Ecto neural progenitor cell (in vitro differentiated cells): ENCODE measurements at regions not wholly inside any gene's neighbourhood (a gene's known extent, or its start where the extent isn't known, plus 50 kb on each side); places are given as distances from the start of the nearest gene placed in this dataset.
"Not testable (repeated sequence)": the region's sequence is repeated elsewhere in the genome, so short reads cannot be mapped to it uniquely, and the experiment has no call there.

Experiments used
- DNase-seq: peaks from one replicate; pipeline ENCODE4 v3.0.0-alpha.2; 2018; ENCODE audit warnings: low spot score

DNA sequence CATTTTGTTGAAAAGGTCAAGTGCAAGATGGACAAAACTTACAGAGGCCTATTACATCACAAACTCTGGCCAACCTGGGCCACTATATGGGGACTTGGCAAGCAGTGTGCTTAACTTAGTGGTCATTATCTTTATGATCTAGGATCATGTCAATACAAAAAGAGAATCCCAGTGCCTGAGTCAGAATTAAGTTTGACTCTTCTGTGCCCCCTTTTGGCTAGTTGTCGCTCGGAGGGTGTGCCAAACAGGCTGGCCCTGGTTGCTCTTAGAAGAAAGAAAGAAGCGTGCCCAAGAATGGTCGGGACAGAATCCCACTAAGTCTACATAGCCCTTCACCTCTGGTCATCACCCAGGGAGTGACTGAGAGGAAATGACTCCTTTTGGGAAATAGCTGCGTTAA, 100.1 kb downstream of the EIF4E start:
- no peak for DNase-seq

DNA sequence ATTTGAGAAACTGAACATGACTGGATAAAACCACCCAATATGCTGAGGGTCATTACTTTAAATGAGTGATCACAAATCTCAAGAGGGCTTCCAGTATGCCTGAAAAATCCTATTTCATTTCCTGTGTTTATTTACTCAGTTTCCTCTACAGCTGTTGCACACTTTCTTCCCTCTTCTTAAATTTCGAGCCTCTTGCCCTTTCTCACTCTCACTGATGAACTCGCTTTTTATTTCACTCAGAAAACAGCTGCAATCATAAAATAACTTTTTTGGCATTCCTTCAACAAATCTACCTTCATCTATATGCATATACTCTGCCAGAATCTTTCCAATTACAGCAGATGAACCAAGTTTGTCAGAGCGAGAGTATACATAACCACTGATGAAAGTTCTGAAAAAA, 101.3 kb downstream of the EIF4E start:
- no peak for DNase-seq

DNA sequence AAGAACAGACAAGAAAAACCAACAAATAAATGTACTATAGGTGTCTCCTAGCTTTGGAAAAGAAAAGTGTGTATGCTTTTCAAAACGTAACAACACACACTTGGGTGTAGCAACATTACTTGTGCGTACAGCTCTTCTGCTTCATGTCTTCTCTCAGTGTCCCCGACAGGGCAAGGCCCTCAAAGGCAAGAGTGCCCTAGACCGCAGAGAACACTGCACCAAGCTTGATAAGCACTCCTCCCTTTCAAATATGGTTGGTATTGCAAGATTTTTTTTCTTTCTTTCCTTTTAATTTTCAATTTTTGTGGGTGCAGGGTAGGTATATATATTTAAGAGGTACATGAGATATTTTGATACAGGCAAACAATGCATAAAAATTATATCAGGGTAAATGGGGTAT, 106.8 kb downstream of the EIF4E start:
- DNase-seq: no peak

DNA sequence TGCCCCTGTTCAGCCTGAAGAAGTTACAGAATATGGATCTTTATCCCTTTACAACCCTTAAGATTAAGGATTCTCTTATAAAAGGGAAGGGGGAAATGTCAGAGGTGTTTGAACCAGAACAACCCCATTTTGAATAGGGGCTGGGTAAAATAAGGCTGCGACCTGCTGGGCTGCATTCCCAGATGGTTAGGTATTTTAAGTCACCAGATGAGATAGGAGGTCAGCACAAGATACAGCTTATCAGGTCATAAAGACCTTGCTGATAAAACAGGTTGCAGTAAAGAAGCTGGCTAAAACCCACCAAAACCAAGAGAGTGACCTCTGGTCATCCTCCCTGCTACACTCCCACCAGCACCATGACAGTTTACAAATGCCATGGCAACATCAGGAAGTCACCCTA, 110.8 kb downstream of the EIF4E start:
- not testable (repeated sequence) for DNase-seq

DNA sequence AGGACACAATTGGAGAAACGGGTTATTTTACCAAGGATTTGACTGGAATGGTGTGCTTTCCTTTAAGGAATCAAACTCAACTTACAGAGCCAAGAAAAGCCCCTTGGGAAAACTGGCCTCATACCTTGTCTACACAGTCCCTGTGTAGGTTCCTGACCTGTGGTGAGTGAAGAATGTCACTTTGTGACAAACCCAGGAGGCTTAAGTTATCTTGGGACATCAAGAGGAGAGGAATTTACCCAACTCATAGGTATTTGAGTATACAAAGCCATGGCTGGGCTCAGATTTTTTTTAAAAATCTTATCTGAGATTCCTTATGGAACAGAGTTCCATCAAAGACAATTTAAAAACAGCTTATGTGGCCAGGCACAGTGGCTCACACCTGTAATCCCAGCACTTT, 112.1 kb downstream of the EIF4E start:
- no peak for DNase-seq

DNA sequence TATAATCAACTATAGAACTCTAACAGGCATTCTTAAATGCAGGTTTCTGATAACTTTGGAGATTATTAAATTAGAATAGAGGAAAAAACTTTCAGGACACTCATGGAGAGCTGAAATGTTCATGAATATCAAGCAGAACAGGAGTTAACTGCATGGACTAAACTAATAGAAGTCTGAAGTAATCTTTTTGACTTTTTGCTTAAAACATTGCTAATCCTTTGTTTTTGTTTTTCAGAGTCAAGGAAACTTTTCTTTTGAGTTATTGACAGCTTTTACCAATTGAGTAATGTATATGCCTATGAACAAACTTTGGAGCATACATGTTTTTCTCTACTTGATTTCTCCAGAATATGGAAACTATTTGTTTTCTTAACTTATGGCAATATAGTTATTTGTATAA, 112.5 kb downstream of the EIF4E start:
- DNase-seq: no peak

DNA sequence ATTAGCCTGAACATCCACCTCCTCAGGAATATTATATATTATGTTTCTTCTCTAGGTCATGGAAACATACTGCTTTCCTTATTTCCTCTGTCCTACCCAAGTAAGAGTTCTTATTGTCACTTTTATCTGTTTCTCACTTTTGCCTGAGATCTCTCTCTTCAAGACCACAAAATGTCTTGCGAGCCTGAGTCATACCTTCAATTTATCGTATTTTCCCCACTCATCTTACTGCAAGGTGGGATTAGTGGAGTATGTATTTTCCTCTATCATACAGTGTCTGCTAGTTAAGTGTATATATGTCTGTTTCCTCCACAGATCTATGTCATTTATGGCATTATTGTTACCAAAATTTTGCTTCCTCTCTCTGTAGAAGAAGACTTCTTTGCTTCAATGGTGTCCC, 124.5 kb downstream of the EIF4E start:
- DNase-seq: no peak

DNA sequence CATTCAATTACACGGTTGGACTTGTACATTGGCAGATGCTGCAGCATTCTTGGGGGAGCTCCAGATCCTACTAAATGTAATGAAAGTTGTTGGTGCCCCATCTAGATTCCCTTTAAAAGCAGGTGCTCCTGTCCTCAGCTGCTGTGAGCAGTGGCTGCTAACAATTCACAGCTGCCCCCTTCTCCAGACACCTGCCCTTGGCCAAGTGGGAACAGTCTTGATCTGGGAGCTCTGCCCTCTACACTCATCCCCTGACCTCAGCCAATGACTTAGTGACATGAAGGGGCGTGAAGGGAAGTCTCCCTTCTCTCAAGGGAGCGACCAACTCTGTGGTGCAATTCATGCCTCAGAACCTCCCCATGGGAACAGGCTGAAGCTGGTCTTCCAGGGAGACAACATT, 125.7 kb downstream of the EIF4E start:
- DNase-seq: no peak

DNA sequence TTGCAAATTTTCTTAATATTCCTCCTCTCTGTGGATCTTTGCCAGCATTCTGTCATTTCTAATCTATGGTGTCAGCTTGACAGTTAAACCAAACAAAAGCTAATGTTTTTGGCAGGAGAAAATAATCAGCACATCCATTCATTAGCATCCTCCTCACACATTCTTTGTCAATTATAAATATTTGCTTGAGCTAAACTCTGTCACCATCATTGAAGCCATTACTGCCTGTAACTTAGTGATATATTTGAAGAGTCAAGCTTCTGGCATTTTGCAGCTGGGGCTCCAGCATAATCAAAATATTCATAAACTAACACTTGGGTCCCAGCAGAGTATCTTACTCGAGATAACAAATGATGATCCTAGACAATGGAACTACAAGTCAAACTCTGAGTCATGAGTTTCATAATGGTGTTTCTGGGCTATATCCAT, 126.1 kb downstream of the EIF4E start:
- DNase-seq: no peak

DNA sequence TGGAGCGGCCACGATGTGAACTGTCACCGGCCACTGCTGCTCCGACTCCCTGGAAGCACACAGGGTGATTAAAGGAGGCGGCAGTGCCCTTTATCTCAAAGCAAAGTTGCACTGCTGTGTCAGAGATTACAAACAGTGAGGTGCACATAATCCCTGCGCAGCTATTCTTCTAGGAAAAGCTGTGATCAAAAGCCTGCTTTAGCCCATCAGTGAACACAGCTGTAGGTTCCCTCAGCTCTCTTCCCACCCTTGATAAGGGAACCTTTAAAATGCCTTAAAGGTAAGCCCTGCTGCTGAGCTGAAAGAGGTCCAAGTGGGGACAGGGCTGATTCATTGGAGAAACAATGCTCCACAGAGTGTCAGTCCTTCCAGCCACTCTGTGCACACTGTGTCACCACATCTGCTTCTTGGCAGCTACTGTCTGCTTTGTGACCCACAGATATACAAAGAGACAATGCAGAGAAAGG, 127.6 kb downstream of the EIF4E start:
- DNase-seq: peak; percentile 64

DNA sequence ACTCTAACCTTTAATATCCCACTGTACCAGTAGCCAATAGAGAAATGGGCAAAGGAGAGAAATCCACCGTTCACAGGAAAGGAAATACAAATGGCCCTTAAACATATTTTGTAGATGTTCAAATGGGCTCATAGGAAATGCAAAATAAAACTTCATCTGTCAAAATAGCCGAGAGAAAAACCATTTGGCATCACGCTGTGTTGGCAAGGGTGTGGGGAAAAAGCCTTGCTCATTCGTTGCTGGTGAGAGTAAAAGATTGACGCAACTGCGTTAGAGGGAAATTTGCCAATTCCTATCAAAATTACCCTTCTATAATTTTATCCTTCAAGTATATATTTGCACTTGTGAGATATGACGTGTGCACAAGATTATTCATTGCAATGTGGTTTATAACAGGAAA, 131.9 kb downstream of the EIF4E start:
- no peak for DNase-seq

DNA sequence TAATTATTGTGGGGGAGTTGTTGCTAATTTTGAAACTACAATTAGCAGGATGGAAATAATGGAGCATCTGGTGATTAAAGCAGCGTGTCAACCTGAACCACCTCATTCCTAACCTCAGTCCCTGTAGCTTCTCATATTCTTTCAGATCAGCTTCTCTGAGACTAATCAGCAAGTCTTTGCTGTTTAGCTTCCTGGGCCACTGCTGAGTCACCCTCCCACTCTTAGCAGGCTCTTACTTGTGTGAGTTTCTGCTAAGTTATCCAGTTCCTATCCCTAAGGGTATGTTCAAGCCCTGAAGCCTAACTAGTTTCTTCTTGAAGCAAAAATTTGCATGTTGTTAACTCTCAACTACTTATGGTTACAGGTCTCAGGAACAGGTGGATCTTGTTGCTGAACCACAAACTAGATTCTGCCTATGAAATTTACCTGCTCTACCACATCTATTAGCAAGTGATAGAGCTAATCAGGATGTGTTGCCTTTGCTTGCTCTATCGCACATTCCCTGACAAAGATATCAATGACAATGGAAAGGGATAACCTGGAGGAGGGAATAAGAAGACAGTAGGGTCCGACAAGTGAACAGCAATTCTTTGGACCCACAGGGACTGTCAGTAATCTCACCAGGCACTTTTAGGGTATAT, 134.2 kb downstream of the EIF4E start:
- DNase-seq: no peak

DNA sequence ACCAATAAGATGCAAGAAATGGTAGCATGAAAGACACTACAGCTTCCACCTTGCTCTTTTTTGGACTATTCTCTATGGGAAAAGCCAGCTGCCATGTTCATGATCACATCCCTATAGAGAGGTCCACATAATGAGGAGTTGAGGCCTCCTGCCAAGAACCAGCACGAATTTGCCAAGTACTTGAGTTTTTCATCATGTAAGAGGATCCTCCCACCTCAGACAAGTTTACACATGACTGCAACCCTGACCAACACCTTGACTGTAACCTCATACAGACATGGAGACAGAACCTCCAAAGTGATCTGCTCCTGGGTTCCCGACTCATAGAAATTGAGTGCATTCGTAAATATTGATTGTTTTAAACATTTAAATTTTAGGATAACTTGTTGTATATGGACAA, 135.2 kb upstream of the TSPAN5 start:
- DNase-seq: no peak

DNA sequence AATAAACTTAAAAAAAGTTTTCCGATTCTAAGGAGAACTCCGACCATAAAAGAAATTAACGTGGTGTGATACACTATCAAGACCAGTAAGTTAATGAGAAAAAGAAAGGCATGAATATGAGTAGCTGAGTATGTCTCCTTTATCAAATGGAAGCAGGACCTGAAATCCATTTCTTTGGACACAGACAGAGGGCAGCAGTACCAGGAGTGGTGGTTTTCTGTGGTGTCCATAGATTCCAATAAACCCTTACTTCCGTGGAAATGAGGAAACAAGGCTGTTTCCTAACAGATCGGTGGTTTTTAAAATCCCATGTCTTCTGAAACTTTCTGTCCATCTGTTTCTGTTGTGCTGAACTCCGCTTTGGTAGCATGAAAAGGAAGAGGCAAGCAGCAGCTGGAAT, 128.5 kb upstream of the TSPAN5 start:
- DNase-seq: no peak

DNA sequence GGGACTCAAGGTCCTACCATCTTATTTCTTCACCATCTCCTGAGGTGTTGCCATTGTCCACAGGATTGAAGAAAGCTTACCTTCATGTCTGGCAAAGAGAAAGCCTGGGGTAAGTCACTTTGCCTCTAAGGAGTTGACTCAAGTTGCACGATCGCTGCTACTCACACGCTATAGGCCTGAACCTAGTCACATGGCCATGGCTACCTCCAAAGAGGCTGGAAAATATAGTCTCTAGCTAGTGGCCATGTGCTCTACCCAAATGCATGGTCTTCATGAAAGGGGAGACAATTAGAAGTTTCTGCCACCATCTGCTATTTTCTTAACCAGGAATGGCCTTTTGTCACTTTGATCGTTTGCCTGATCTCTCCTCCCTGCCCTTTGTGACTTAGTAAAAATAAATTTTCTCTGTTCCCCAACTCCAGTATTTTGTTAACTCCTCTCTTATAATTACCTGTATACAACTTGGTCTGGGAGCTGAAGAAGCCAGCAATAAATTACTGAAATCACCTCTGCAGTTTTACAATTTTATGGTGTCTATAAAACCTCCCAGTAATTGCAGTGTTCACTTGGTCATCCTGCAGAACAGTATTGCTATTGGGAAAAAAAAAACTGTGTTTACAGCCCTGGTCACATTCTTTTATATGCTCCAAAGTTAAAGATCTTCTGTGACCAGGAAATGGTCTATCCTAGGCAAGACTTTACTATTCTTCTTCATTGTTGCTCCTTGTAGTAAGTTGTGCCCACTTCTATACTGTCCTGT, 126.7 kb upstream of the TSPAN5 start:
- DNase-seq: no peak

DNA sequence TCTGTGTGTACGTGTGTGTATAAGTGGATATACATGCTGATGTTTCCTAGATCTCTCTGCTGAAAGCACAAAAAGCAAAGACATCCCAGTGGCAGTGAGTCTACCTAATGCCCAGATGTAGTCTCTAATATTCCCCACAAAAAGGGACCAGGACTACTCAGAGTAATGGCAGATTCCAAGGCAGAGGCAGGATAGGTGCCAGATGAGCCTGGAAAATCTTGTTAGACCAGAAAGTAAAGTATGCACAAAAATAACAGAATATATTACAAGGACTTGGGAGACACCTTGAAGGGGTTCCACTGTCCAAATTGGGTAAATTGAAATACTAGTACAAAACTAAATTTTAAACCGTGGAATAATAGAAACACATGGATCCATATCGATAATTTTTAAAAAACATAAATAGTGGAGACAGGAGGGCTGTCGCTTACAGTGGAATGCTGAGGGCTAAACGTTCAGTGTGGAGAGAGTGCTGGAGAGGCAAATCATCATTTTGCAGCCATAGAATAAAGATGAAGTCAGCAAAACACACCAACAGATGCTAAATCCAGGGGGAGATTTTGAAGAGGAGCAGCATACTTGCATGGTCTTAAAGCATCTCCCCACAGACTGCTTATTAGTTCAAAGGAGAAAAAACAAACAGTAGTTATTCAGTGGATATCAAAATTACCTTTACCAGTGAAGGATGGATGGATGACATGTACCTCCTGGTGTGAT, 123.4 kb upstream of the TSPAN5 start:
- DNase-seq: no peak

DNA sequence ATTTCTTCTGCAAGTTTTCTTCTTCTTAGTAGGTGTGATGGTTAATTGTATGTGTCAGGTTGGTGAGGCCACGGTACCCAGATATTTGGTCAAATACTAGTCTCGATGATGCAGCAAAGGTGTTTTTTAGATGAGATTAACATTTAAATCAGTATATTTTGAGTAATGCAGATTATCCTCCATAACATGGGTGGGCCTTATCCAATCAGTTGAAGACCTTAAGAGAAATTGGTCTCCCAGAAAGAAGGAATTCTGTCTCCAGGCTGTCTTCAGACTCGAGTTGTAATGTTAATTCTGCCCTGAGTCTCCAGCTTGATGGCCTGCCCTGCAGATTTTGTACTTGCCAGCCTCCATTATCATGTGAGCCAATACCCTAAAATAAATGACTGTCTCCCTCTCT, 122.5 kb upstream of the TSPAN5 start:
- DNase-seq: no peak

DNA sequence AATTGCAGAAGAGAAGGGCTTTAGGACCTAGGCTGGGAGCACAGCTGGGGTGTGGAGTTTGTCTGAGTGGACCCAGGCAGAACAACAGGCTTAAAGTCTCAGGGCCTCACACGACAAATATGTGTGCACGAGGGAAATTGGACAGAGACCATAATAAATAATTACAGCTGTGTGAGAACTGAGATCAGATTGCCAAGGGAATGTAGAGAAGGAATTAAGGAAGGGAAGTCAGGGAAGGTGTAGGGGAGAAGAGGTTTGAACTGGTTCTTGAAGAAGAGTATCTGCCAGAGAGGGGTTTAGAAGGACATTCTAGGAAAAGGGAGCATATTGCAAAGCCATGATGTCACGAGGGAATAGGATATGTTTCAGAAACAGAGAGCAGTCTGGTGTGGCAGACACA, 120.7 kb upstream of the TSPAN5 start:
- no peak for DNase-seq

DNA sequence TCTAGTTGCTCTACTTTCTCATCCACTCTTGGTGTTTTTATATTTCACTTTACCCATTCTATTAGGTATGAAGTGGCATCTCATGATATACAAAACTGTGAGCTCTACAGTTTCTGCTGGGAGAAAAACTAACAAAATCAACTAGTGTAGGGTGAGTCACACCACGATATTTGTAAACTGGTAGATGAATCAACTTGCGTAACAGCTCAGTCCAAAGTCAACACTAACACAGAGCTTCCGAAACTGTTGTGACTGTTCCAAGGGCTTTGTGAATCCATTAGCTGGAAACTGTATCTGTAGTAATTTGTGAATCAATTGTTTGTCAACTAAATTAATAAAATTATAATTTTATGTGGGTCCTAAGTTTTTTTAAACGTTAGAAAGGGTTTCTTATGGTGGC, 119.8 kb upstream of the TSPAN5 start:
- no peak for DNase-seq

DNA sequence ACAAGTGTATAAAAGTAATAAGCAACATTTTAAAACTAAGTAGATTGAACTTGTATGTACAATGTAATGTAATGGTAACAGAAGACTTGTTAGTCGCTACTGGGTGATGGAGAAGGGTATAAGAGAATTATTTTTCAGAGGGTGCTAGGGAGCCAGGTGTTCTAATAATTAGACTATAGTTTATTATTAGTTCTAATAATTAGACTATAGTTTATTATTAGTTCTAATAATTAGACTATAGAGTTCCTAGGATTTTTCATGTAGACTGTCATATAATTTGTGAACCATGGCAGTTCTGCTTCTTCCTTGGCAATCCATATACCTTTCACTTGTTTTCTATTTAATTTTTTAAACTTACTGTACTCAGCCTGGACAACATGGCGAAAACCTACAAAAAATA, 117.3 kb upstream of the TSPAN5 start:
- DNase-seq: no peak

DNA sequence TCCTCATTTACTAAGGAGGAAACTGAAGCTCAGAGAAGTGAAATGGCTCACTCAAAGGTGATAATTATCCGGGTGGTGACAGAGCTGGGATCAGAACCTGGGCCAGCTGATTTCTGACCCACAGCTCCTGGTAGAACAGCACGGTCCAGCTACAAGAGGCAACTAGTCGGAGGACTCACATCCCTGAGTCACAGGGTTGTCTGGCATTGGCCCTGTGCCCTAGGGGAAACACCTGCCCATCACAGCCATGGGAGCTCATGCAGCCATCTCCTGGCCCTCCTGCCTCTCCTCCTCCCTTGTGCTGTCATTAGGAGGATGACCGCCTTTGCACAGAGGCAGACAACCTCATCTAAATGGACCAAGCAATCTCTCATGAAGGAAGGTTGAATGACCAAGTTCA, 115.2 kb upstream of the TSPAN5 start:
- no peak for DNase-seq

DNA sequence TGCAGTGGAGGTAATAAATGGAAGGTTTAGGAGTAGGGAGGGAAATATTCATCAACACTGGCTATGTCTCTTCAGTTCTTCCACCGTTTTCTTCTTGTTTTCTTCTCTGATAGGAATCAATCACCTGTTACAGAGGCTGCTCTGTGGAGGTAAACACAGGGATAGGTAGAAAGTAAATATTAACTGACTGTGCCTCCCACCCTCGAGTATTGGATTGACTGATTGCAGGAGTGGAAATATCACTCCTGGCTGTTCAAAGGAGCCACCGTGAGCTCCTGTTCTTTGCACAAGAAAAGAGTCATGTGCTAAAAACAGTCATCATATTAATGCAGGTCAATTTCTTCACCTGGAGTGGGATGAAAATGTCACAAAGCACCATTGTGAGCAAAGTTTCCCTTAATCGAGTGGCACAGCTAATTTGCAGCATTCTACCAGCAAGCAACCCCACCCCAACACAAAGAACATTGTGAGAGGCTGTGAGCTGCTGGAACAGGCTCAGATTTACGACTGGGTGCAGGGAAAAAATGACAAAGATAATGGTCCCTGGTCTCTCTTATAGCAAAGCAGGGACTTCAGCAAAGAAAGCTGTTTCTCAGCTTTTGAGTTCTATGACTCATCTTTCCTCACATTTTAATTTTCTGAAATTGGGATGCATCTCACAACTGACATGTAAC, 113.7 kb upstream of the TSPAN5 start:
- no peak for DNase-seq

DNA sequence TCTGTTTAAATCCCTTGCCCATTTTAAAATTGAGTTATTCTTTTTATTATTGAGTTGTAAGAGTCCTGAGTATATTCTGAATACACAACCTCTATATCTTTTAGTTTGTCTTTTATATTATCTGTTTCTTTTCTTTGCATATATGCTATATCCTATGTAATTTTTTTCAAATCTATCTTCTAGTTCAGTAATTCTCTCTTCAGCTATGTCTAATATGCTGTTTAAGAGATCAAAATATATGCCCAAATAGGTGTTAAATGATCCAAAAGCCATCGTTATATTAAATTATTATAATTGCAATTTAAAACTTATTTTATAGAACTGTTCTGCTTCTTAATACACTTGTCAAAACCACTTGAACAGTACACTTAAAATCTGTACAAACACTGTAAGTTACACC, 107.4 kb upstream of the TSPAN5 start:
- DNase-seq: no peak
